Endometrium (tissue), 2 donors: ENCODE measurements at regions not wholly inside any gene's neighbourhood (a gene's known extent, or its start where the extent isn't known, plus 50 kb on each side); places are given as distances from the start of the nearest gene placed in this dataset.

Experiments used
- FAIRE-seq: peaks from 2 replicates; lab custom pipeline; 2012; peaks lifted over from hg19 to GRCh38; lab: Jason Lieb, UNC
- donor health status: control.
- donor health status: control.

- no peak for FAIRE-seq
These were observed 60.5 kb downstream of the NR2F2 start for GRCh38 chr15:96390986-96391385.

- FAIRE-seq = no peak
These were observed 62.1 kb downstream of the NR2F2 start for GRCh38 chr15:96392380-96393208.

GRCh38 chr15:96393209-96393513, 62.7 kb downstream of the NR2F2 start:
- no peak for FAIRE-seq

- no peak for FAIRE-seq
These were observed 65.2 kb downstream of the NR2F2 start for GRCh38 chr15:96395687-96396086.

- no peak for FAIRE-seq
These were observed 68.3 kb downstream of the NR2F2 start for GRCh38 chr15:96398776-96399175.

- no peak for FAIRE-seq
These were observed 71.9 kb downstream of the NR2F2 start for GRCh38 chr15:96402403-96402802.

GRCh38 chr15:96403071-96403470, 72.6 kb downstream of the NR2F2 start:
- no peak for FAIRE-seq

- no peak for FAIRE-seq
These were observed 73.4 kb downstream of the NR2F2 start for GRCh38 chr15:96403932-96404331.

- no peak for FAIRE-seq
These were observed 74.1 kb downstream of the NR2F2 start for GRCh38 chr15:96404560-96404959.

- FAIRE-seq = no peak
These were observed 75.8 kb downstream of the NR2F2 start for GRCh38 chr15:96406291-96406690.

- no peak for FAIRE-seq
These were observed 76.2 kb downstream of the NR2F2 start for GRCh38 chr15:96406701-96407100.

- no peak for FAIRE-seq
These were observed 77.0 kb downstream of the NR2F2 start for GRCh38 chr15:96407482-96407881.

- FAIRE-seq = no peak
These were observed 78.2 kb downstream of the NR2F2 start for GRCh38 chr15:96408591-96409183.

GRCh38 chr15:96409215-96410138, 79.0 kb downstream of the NR2F2 start:
- no peak for FAIRE-seq

GRCh38 chr15:96410175-96411055, 79.9 kb downstream of the NR2F2 start:
- no peak for FAIRE-seq

GRCh38 chr15:96411056-96412031, 80.8 kb downstream of the NR2F2 start:
- FAIRE-seq = no peak

GRCh38 chr15:96412045-96412905, 81.8 kb downstream of the NR2F2 start:
- FAIRE-seq = no peak

GRCh38 chr15:96412906-96413231, 82.4 kb downstream of the NR2F2 start:
- FAIRE-seq = no peak

GRCh38 chr15:96413657-96414056, 83.2 kb downstream of the NR2F2 start:
- FAIRE-seq = no peak

- no peak for FAIRE-seq
These were observed 84.4 kb downstream of the NR2F2 start for GRCh38 chr15:96414875-96415274.
